ENCODE measurements at regions not wholly inside any gene's neighbourhood (a gene's known extent, or its start where the extent isn't known, plus 50 kb on each side); places are given as distances from the start of the nearest gene placed in this dataset.

DNA sequence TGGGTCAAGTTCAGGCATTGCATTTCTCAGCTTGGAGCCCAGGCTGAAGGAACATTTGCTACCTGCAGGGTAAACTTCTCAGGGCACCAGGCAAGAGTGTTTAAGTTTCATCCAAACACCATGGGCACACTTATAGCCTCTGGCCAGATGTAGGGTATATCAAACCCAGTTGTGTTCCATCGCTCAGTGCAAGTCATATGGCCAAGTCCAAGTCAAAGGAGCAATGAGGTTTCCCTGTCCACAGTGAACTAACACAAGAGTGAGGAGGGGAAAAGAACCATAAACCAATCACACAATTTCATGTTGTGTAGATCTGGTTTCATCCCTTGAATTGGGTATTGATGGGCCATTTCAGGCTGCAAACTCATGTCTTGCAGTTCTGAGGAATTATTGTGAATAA is 107.2 kb downstream of the SOX11 start:
- peaks cover 23% of the 10 kb centered on the region for H3K9me3 Mint-ChIP-seq

DNA sequence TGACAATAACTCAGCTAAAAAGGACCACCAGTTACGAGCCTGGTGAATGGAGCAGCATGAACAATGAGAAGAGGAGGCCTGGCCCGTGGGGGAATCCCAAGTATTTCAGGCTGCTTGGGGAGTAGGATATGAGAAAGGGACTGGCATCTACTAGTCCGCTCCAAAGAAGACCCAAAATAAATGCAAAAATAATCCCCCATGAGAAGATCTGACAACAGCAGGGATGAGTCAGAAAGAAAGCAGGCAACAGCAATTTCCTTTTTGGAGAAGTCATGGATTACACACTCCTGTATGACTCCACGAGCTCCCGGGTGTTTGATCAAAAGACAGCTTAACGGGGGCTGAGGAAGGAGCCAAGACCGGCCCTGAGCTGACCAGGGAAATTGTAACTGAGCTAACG is 111.4 kb downstream of the SOX11 start:
- Histone ChIP-seq H4K20me1 (ENCODE audit: low read depth) (no peaks in the 10 kb centered on the region), H3K27ac (peak overlapping the region; percentile 65), H3K4me1 (peaks cover 16% of the 10 kb centered on the region), H3K9ac (no peak overlapping the region), H2AFZ (replicated peaks) (no peak overlapping the region), H3K27me3 (no peaks in the 10 kb centered on the region), H3F3A (ENCODE audit: low read depth) (peaks cover 18% of the 10 kb centered on the region), H3K4me3 (peak overlapping the region; percentile 23), H3K4me2 (peak overlapping the region; percentile 67), H3K9me3 (ENCODE audit: low read depth) (no peaks in the 10 kb centered on the region), H3K36me3 (no peaks in the 10 kb centered on the region), H3K79me2 (ENCODE audit: low read depth) (no peaks in the 10 kb centered on the region)
- TF ChIP-seq, protein P1, sequence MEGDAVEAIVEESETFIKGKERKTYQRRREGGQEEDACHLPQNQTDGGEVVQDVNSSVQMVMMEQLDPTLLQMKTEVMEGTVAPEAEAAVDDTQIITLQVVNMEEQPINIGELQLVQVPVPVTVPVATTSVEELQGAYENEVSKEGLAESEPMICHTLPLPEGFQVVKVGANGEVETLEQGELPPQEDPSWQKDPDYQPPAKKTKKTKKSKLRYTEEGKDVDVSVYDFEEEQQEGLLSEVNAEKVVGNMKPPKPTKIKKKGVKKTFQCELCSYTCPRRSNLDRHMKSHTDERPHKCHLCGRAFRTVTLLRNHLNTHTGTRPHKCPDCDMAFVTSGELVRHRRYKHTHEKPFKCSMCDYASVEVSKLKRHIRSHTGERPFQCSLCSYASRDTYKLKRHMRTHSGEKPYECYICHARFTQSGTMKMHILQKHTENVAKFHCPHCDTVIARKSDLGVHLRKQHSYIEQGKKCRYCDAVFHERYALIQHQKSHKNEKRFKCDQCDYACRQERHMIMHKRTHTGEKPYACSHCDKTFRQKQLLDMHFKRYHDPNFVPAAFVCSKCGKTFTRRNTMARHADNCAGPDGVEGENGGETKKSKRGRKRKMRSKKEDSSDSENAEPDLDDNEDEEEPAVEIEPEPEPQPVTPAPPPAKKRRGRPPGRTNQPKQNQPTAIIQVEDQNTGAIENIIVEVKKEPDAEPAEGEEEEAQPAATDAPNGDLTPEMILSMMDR (IDR thresholded peaks at IDR 0.05): no peak
- TF ChIP-seq EZH2phosphoT487 (IDR thresholded peaks at IDR 0.05) (no peak), EZH2 (IDR thresholded peaks at IDR 0.05) (no peak)
- Mint-ChIP-seq H3K36me3 (peaks cover 7% of the 10 kb centered on the region), H3K27ac (peak overlapping the region; percentile 52), H3K4me1 (peaks cover 32% of the 10 kb centered on the region), H3K27me3 (ENCODE audit: insufficient read depth, low read depth) (peaks cover 13% of the 10 kb centered on the region), H3K4me3 (peak overlapping the region; percentile 16), H3K9me3 (peaks cover 16% of the 10 kb centered on the region)
- DNase-seq (ENCODE audit: low spot score): peak; percentile 79

More for the DNA sequence above, 107.2 kb downstream of the SOX11 start:
- no peak overlapping the region for H2AFZ ChIP-seq (replicated peaks)
- no peak overlapping the region for H3K4me3 ChIP-seq
- no peak overlapping the region for H3K4me2 ChIP-seq
- H3K36me3 ChIP-seq: no peaks in the 10 kb centered on the region
- H3K27ac Mint-ChIP-seq: no peak overlapping the region
- H3K9me3 ChIP-seq (ENCODE audit: low read depth): no peaks in the 10 kb centered on the region
- H3F3A ChIP-seq (ENCODE audit: low read depth): peaks cover 14% of the 10 kb centered on the region
- peaks cover 12% of the 10 kb centered on the region for H3K27me3 Mint-ChIP-seq (ENCODE audit: insufficient read depth, low read depth)
- peaks cover 12% of the 10 kb centered on the region for H3K4me1 ChIP-seq
- peaks cover 27% of the 10 kb centered on the region for H3K4me1 Mint-ChIP-seq
- H3K79me2 ChIP-seq (ENCODE audit: low read depth): no peaks in the 10 kb centered on the region
- no peak overlapping the region for H3K27ac ChIP-seq
- DNase-seq (ENCODE audit: low spot score): no peak
- peaks cover 10% of the 10 kb centered on the region for H3K36me3 Mint-ChIP-seq
- no peak for TF ChIP-seq EZH2phosphoT487 (IDR thresholded peaks at IDR 0.05)
- no peak for TF ChIP-seq EZH2 (IDR thresholded peaks at IDR 0.05)
- TF ChIP-seq, protein P1 (IDR thresholded peaks at IDR 0.05): no peak
- H3K4me3 Mint-ChIP-seq: no peak overlapping the region
- no peaks in the 10 kb centered on the region for H3K27me3 ChIP-seq
- H4K20me1 ChIP-seq (ENCODE audit: low read depth): no peaks in the 10 kb centered on the region
- no peak overlapping the region for H3K9ac ChIP-seq

DNA sequence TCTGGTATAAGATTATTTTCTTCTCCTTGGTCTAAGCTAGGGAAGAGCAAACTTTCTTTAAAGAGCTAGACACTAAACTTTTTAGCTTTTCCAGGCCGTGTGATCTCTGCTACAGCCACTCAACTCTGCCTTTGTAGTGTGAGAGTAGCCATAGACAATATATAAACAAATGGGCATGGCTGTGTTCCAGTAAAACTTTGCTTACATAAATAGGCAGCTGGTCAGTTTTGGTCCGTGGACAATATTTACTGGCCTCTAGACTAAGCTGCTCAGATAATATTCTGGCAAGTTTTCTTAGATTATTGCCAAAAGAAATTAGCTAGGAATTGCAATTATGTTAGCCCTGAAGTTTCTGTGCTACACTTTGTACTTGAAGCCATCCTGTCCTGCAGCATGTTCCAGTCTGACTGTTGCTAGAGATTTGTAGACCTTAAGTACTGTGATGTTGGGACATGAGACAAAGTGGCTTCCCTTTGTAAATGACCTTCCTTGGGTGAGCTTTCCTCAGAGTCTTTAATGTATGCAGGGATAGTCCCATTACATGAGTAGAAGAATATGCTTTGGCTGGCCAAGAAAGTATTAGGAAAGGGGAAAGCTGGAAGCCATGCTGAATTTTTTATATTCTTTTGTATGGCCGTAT is 126.9 kb downstream of the SOX11 start:
- H3K9ac ChIP-seq: no peak overlapping the region
- DNase-seq (ENCODE audit: low spot score): no peak
- H2AFZ ChIP-seq (replicated peaks): no peak overlapping the region
- H3K4me1 ChIP-seq: no peaks in the 10 kb centered on the region
- Mint-ChIP-seq H3K27ac (no peak overlapping the region), H3K4me1 (no peaks in the 10 kb centered on the region), H3K4me3 (no peak overlapping the region), H3K9me3 (peaks cover 8% of the 10 kb centered on the region), H3K27me3 (ENCODE audit: insufficient read depth, low read depth) (peaks cover 2% of the 10 kb centered on the region), H3K36me3 (peaks cover 6% of the 10 kb centered on the region)
- no peak overlapping the region for H3K4me2 ChIP-seq
- H3K27ac ChIP-seq: no peak overlapping the region
- no peaks in the 10 kb centered on the region for H3K79me2 ChIP-seq (ENCODE audit: low read depth)
- no peaks in the 10 kb centered on the region for H3K27me3 ChIP-seq
- no peaks in the 10 kb centered on the region for H3F3A ChIP-seq (ENCODE audit: low read depth)
- no peaks in the 10 kb centered on the region for H3K9me3 ChIP-seq (ENCODE audit: low read depth)
- no peak overlapping the region for H3K4me3 ChIP-seq
- no peaks in the 10 kb centered on the region for H3K36me3 ChIP-seq
- no peak for TF ChIP-seq EZH2 (IDR thresholded peaks at IDR 0.05)
- no peaks in the 10 kb centered on the region for H4K20me1 ChIP-seq (ENCODE audit: low read depth)

DNA sequence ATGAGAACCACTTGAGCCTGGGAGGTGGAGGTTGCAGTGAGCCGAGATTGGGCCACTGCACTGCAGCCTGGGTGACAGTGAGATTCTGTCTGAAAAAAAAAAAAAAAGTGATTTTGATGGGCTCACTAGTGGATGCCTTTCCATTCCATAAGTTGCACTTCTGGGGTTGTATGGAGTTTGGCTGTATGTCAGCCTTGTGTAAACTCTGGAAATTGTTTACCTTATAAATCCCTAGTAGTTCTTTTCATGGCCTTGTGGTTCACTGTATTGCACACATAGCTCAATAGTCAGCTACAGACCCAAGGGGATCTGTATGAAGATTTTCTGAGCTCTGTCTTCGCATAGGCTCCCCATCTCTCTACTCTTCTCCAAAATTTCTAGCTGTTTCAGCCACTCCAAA is 131.9 kb downstream of the SOX11 start:
- DNase-seq (ENCODE audit: low spot score): no peak
- Histone ChIP-seq H3K4me3 (no peak overlapping the region), H3K4me2 (no peak overlapping the region), H3K79me2 (ENCODE audit: low read depth) (no peaks in the 10 kb centered on the region), H3K9me3 (ENCODE audit: low read depth) (no peaks in the 10 kb centered on the region), H3K27me3 (no peaks in the 10 kb centered on the region), H2AFZ (replicated peaks) (no peak overlapping the region), H3K27ac (no peak overlapping the region), H3K36me3 (no peaks in the 10 kb centered on the region), H3F3A (ENCODE audit: low read depth) (no peaks in the 10 kb centered on the region), H3K9ac (no peak overlapping the region), H4K20me1 (ENCODE audit: low read depth) (no peaks in the 10 kb centered on the region), H3K4me1 (peaks cover 5% of the 10 kb centered on the region)
- Mint-ChIP-seq H3K4me3 (no peak overlapping the region), H3K27ac (no peak overlapping the region), H3K4me1 (peaks cover 5% of the 10 kb centered on the region), H3K9me3 (peaks cover 28% of the 10 kb centered on the region), H3K27me3 (ENCODE audit: insufficient read depth, low read depth) (peaks cover 3% of the 10 kb centered on the region), H3K36me3 (peaks cover 9% of the 10 kb centered on the region)
- no peak for TF ChIP-seq EZH2phosphoT487 (IDR thresholded peaks at IDR 0.05)
- no peak for TF ChIP-seq EZH2 (IDR thresholded peaks at IDR 0.05)
- TF ChIP-seq, protein P1 (IDR thresholded peaks at IDR 0.05): no peak

All from neural progenitor cell (in vitro differentiated cells).